IPS DF 19.7 (cell line): ENCODE measurements at regions not wholly inside any gene's neighbourhood (a gene's known extent, or its start where the extent isn't known, plus 50 kb on each side); places are given as distances from the start of the nearest gene placed in this dataset.
"Not testable (repeated sequence)": the region's sequence is repeated elsewhere in the genome, so short reads cannot be mapped to it uniquely, and the experiment has no call there.

ENCODE experiments used
- DNase-seq: peaks from one replicate; pipeline ENCODE4 v3.0.0-alpha.2; 2013; ENCODE audit warnings: low read depth, low spot score

DNA sequence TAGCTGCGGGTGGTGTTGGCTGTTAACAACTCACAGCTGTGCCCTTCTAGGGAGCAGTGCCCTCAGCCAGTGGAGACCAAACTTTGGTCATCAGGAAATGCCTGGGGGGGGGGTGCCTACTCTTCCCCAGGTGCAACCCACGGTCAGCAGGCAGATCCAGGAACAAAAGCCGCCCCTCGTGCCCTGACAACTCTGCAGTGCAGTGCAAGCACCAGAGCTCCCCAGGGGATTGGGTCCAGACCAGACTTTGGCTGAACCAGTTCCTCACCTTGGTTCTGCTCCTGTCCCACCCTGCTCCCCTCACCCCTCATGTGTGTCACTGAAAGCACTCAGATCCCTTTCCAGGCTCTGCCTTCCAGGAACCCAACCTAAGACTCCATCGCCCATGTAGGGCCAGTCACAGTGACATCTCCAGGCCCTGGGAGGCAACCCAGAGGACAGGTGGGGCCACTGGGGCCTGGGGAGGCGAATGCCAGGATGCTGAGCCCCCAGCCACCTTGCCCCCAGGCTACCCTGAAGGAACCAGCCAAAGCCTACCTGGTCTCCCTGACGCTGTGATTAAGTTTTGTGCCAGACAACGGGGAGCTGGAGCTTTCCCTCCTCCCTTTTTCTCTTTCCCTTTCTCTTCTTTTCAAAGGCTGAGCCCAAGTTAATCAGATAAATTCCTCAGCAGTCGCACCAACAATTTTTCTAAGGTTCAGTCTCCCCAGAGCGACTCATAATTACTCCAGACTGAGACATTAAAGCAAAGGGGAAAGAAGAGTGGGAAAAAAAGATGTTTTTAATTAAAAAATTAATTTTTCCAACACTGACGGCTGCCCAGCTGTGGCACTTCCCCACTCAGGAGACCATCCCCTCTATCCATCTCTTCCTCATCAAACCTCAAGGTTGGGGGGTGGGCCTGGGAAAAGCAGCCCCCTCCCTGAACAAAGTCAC lies 207.5 kb upstream of the LINGO1 start:
- no peak for DNase-seq

GRCh38 chr15:77839456-77839855 lies 206.7 kb upstream of the LINGO1 start:
- DNase-seq = no peak

GRCh38 chr15:77838595-77838994 lies 205.9 kb upstream of the LINGO1 start:
- no peak for DNase-seq

DNA sequence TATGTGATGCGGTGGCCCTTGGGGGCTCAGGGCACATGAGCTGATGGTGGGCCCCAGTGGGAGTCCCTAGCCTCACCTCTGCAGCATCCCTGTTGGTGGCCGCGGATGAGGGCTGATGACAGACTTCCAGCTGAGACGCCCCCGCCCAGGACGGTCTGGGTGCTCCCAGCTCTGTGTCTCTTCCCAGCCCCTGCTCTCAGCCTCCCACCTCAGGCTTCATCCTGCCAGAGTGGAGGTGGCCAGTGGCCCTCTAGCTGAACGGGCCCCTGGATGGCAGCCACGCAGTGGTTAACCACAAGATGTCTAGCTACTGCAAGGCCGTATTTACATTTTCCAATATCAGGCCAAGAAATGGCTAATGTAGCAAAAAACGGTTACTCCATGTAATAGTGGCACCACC lies 205.3 kb upstream of the LINGO1 start:
- no peak for DNase-seq

- DNase-seq = no peak
Measured at GRCh38 chr15:77837649-77838025, 204.9 kb upstream of the LINGO1 start.

GRCh38 chr15:77836906-77837648 lies 204.4 kb upstream of the LINGO1 start:
- no peak for DNase-seq

- no peak for DNase-seq
Measured at GRCh38 chr15:77836121-77836692, 203.5 kb upstream of the LINGO1 start.

DNA sequence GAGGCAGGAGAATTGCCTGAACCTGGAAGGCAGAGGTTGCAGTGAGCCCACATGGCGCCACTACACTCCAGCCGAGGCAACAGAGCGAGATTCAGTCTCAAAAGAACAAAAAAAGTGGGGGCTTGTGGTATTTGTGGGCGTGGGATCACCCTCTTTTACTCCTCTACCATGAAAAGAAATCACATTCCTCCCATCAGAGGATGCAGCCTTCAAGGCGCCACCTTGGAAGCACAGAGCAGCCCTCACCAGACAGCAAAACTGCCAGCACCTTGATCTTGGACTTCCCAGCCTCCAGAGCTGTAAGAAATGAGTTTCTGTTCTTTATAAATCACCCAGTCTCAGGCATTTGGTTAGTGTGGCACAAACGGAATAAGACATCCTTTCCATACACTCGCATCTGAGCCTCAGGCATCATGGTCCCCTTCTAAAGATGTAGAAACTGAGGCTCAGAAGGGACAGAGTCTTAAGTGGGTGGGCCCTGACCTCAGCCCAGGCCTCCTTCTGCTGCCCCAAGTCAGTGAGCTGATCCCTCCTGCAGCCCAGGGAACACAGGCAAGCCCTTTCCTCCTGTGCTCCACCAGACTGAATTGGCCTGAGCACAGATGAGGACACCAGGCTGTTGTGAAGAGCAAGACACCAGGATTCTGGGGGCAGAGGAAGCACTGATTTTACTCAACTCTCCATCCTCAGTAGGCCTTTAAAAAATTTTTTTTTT lies 201.7 kb upstream of the LINGO1 start:
- DNase-seq = no peak

DNA sequence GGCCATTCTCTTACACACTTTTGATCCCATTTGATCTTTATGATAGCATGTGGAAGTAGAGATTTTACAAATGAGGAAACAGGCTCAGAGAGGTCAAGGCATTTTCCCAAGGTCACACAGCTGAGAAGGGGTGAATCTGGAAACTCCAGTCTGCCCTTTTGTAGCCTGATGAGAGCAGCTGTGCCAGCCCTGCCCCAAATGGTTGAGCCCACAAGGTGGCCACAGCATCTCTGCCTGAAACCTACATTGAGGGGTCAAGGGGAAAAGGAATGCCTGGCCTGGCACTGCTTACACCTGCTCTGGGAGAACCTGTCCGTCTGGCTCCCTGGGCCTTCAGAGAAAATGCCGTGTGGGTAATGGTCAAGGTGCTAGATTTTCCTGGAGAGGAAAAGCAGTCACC lies 200.2 kb upstream of the LINGO1 start:
- DNase-seq = no peak

DNA sequence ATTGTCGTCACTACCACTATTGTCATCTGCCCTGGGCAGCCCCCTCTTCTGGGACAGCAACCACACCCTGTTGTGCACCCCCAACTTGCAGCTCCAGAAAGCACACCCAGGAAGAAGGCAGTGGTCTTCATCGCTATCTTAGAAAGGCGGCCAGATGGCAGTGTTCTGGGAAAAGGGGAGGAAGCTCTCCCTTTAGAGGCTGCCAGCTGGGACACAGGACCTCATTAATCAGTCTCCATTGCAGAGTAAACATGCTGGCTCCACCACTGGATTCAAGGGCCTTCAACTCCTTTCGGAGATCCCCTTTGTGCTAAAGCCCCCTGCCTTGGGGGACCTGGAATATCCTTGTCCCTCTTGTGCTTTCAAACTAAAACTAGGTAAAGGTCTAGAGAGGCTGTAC lies 199.3 kb upstream of the LINGO1 start:
- no peak for DNase-seq

DNA sequence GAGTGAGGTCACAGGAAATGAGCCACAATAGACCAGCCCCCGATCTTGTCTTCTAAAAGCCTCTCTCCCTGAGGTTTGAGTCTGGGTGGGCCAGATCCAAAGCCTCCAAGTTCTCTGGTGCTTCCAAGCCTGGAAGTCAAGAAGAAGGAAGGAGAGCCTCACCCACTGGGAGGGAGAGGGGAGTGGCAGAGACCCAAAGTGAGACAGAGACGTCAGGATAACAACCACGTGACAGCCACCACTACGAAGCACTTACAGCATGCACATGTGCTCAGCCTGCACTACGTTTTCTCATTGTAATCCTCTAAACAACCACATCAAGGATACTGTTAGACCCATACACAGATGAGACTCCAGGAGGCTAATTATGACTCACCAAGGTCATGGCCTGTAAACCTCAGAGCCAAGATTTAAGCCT lies 197.3 kb upstream of the LINGO1 start:
- DNase-seq = no peak

DNA sequence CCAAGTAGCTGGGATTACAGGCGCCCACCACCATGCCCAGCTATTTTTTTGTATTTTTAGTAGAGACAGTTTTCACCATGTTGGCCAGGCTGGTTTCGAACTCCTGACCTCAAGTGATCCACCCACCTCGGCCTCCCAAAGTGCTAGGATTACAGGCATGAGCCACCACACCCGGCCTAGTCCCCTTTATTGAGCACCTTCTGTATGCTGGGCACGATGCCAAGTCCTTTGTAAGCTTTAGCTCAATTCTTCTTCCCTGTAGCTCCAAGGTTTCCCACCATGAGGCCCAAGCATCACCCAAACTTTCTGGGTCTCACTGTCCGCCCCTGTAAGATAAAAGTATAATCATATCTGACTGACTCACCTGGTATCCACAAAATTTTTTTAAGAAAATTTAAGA lies 196.6 kb upstream of the LINGO1 start:
- not testable (repeated sequence) for DNase-seq

- DNase-seq = no peak
Measured at GRCh38 chr15:77827860-77828259, 195.1 kb upstream of the LINGO1 start.

DNA sequence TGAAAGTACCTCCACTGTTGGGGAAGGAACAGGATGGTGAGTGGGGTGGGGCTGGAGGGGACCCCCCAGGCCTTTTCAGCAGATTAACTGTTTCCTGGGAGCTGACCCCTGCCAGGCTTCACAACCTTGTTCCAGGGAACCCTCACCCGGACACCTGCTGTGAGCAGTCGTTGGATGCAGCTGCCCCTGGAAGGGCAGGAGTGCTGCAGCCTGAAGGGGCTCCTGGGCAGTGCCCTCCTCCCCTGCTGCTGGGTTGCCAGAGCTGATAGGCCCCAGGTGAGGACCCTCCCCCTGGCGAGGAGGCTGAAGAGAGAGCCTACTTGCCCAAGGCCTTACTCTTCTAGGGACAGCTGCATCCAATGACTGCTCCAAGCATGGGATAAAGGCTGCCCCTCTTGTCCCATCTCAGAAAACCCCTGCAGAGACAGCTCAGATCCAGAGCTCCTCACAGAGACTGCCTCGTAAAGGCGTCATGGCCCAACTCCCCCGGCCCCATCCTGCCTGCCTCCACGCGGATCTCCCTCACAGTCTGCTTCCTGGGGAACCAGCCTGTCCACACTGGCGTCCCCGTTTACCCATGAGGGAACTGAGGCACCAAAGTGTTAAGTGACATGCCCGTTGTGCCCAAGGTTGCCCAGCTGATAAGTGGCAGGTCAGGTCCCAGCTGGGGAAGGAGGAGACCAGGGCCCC lies 193.4 kb upstream of the LINGO1 start:
- no peak for DNase-seq

- no peak for DNase-seq
Measured at GRCh38 chr15:77825546-77825945, 192.8 kb upstream of the LINGO1 start.

- no peak for DNase-seq
Measured at GRCh38 chr15:77825252-77825542, 192.5 kb upstream of the LINGO1 start.

DNA sequence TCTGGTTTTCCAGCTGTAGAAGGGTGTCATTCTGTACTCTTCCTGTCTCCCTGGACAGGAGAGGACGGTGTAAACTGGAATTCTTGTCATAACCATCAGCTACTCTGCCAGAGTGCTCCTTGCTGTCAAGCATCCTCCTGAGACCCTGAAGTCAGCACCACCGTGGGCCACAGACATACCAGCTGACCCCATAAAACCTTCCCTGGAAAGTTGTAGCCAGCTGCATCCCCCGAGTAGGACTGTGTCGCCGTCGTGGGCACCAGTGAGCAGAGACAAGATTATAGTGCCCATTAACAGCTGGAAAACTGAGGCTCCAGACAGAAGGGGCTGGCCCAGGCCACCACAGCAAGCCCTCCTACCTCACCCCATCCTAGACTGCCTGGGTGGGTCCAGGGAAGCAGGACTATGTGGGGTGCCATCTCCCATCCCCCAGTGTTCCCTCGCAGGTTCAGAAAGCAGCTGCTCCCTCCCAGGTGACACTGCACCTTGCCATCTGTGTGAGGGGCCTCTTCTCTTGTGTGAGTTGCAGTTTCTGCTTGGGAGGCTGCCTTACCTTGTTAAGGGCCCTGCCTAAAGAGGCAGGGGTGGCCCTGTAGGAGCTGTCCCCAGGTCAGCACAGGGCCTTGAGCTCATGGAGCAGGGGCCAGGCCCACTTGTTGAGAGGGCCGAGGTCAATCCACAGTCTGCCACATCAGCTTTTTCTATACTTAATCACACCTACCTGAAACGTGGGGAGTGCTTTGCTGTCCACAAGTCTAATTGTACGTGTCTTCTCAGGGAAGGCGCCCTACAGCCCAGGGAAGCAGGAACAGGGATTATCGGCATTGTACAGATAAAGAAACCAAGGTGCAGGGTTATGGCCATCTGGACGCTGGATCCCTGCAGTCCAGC lies 191.9 kb upstream of the LINGO1 start:
- no peak for DNase-seq

- DNase-seq = no peak
Measured at GRCh38 chr15:77823736-77824135, 191.0 kb upstream of the LINGO1 start.

- no peak for DNase-seq
Measured at GRCh38 chr15:77822631-77823230, 190.0 kb upstream of the LINGO1 start.

GRCh38 chr15:77821959-77822256 lies 189.2 kb upstream of the LINGO1 start:
- DNase-seq = no peak
